Panc1 (cell line): ENCODE measurements at regions not wholly inside any gene's neighbourhood (a gene's known extent, or its start where the extent isn't known, plus 50 kb on each side); places are given as distances from the start of the nearest gene placed in this dataset.
"Not testable (repeated sequence)": the region's sequence is repeated elsewhere in the genome, so short reads cannot be mapped to it uniquely, and the experiment has no call there.

ENCODE experiments used
- ATAC-seq: fragments of 200-7000 bp; cut with Tn5 transposase; 2 replicates; pipeline ENCODE4 v1.9.1; 2020; ENCODE audit warnings: mild to moderate bottlenecking, moderate library complexity
- BruUV-seq: library from RNA; stranded (reverse); fragments of 400-500 nt; replicated peaks from 2 replicates; lab custom pipeline; 2021; lab: Mats Ljungman, UMichigan
- CTCF ChIA-PET: fragments of 300-600 bp; sonication (Branson Sonifier 250); formaldehyde crosslinking; loops from one replicate; lab custom pipeline; 2022; ENCODE audit warnings: antibody characterized with exemption; lab: Charles Lee
- POLR2A ChIA-PET: fragments of 300-600 bp; sonication (Branson Sonifier 250); formaldehyde crosslinking; loops from one replicate; lab custom pipeline; 2022; ENCODE audit warnings: antibody characterized with exemption; lab: Charles Lee
- DNase-seq: peaks from one replicate; pipeline ENCODE4 v3.0.0-alpha.2; 2010; ENCODE audit warnings: low read depth, low spot score
- H3K27ac ChIP-seq: 2 replicates; pipeline ENCODE4 v1.5.1; 2011; ENCODE audit warnings: mild to moderate bottlenecking, low read length, inconsistent platforms
- H3K27me3 ChIP-seq: fragments of 200-500 bp; sonication (Bioruptor generic); 2 replicates; pipeline ENCODE4 v1.6.0; 2014; ENCODE audit warnings: low read length, inconsistent platforms; ENCODE audit not compliant: control insufficient read depth, insufficient read depth
- H3K36me3 ChIP-seq: fragments of 200-500 bp; sonication (Bioruptor generic); 2 replicates; pipeline ENCODE4 v1.5.1; 2014; ENCODE audit warnings: inconsistent platforms, mild to moderate bottlenecking, low read length, moderate library complexity; ENCODE audit not compliant: control insufficient read depth, insufficient read depth
- H3K4me1 ChIP-seq: 2 replicates; pipeline ENCODE4 v1.5.1; 2011; ENCODE audit warnings: inconsistent platforms, mild to moderate bottlenecking, low read length, moderate library complexity; ENCODE audit not compliant: control insufficient read depth, insufficient read depth
- H3K4me3 ChIP-seq, 2 experiments: 2 replicates each; pipeline ENCODE4 v1.5.1; 2011 to 2012; ENCODE audit warnings: low read depth in 2 of 2, low read length in 2 of 2, mild to moderate bottlenecking in 2 of 2, inconsistent platforms in 1 of 2, moderate library complexity in 1 of 2
- H3K9me3 ChIP-seq: fragments of 200-500 bp; sonication (Bioruptor generic); 2 replicates; pipeline ENCODE4 v1.5.1; 2014; ENCODE audit warnings: low read depth, mild to moderate bottlenecking, inconsistent platforms, low read length, moderate library complexity; ENCODE audit not compliant: control insufficient read depth, insufficient read depth
- POLR2AphosphoS5 ChIP-seq: IDR thresholded peaks from 2 replicates; pipeline ENCODE4 v1.6.1; 2012; ENCODE audit warnings: mild to moderate bottlenecking, low read depth, low read length, moderate library complexity
- REST ChIP-seq, 2 experiments: IDR thresholded peaks; 2 replicates each; pipeline ENCODE4 v1.6.1; 2011 to 2012; ENCODE audit warnings: low read depth in 2 of 2, control low read depth in 1 of 2, low read length in 1 of 2, mild to moderate bottlenecking in 1 of 2, moderate library complexity in 1 of 2; ENCODE audit not compliant: insufficient read depth in 1 of 2
- SIN3A ChIP-seq: IDR thresholded peaks from 2 replicates; pipeline ENCODE4 v1.6.1; 2012; ENCODE audit warnings: low read depth, mild to moderate bottlenecking, low read length, moderate library complexity, borderline replicate concordance; ENCODE audit not compliant: insufficient read depth
- TCF7L2 ChIP-seq: IDR thresholded peaks from 2 replicates; pipeline ENCODE4 v1.6.1; 2011; ENCODE audit warnings: mild to moderate bottlenecking, low read depth, low read length, inconsistent platforms
- in situ Hi-C: cut with HindIII; loops from 2 replicates; pipeline ENCODE4 v1.10.0; 2016; ENCODE audit warnings: low sequenced_read_pairs, low pct_unique_long_range_greater_than_20kb
- intact Hi-C: fragments of 100-400 bp; cut with micrococcal nuclease; formaldehyde crosslinking; loops from one replicate; pipeline ENCODE4 v1.10.0; 2022; ENCODE audit not compliant: unreplicated experiment
- TF ChIP-seq, protein P1 (sequence below): fragments of 450-650 bp; IDR thresholded peaks from 2 replicates; pipeline ENCODE4 v1.5.1; 2017; ENCODE audit warnings: mild to moderate bottlenecking

DNA sequence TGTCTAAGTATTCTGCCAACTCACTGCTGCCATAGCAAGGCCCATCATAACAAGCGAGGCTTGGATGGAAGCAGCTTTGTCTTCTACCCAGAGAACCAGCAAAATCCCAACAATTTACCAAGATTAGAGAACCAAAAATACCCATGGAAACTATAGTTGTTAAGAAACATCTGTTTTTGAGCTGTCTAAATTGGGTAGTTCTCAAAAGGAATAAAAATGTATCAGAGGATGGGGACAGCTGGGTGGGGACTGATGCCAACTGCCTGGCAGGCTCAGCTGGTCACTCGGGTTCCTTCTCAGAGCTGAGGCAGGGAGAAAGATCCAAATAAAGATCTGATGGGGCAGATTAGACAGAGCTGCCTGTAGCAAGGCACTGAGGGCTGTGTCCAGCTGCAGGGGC, 85.9 kb upstream of the GRK3 start:
- DNase-seq (no peak), ATAC-seq (no peak)
- POLR2A ChIA-PET, result no interaction called here
- Histone ChIP-seq H3K27me3 (no peaks in the 10 kb centered on the region), H3K36me3 (no peaks in the 10 kb centered on the region), H3K4me3 (no peak overlapping the region), H3K9me3 (no peaks in the 10 kb centered on the region), H3K27ac (no peak overlapping the region), H3K4me1 (no peaks in the 10 kb centered on the region)
- intact Hi-C loops, result no loop called here
- no TSS peak for BruUV-seq
- in situ Hi-C loops, result no loop called here
- CTCF ChIA-PET, result no interaction called here
- TF ChIP-seq POLR2AphosphoS5 (no peak), SIN3A (no peak), TCF7L2 (no peak), REST (IDR thresholded peaks at IDR 0.05; ENCODE audit: insufficient read depth in 1 of 2, low read depth in 2 of 2, low read length in 1 of 2) (no peak)
- TF ChIP-seq, protein P1, sequence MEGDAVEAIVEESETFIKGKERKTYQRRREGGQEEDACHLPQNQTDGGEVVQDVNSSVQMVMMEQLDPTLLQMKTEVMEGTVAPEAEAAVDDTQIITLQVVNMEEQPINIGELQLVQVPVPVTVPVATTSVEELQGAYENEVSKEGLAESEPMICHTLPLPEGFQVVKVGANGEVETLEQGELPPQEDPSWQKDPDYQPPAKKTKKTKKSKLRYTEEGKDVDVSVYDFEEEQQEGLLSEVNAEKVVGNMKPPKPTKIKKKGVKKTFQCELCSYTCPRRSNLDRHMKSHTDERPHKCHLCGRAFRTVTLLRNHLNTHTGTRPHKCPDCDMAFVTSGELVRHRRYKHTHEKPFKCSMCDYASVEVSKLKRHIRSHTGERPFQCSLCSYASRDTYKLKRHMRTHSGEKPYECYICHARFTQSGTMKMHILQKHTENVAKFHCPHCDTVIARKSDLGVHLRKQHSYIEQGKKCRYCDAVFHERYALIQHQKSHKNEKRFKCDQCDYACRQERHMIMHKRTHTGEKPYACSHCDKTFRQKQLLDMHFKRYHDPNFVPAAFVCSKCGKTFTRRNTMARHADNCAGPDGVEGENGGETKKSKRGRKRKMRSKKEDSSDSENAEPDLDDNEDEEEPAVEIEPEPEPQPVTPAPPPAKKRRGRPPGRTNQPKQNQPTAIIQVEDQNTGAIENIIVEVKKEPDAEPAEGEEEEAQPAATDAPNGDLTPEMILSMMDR, result no peak

- H3K36me3 ChIP-seq, H3K27me3 ChIP-seq, CTCF ChIA-PET, BruUV-seq, ATAC-seq, DNase-seq, POLR2A ChIA-PET, H3K9me3 ChIP-seq, in situ Hi-C loops, H3K4me1 ChIP-seq, intact Hi-C loops, H3K27ac ChIP-seq, H3K4me3 ChIP-seq: not testable (repeated sequence)
Measured at GRCh38 chr22:25480868-25481267, 83.6 kb upstream of the GRK3 start.

GRCh38 chr22:25482091-25482760, 82.2 kb upstream of the GRK3 start:
- Histone ChIP-seq H3K27ac (no peak overlapping the region), H3K4me1 (no peaks in the 10 kb centered on the region), H3K27me3 (no peaks in the 10 kb centered on the region), H3K4me3 (no peak overlapping the region), H3K9me3 (no peaks in the 10 kb centered on the region), H3K36me3 (no peaks in the 10 kb centered on the region)
- BruUV-seq, result no TSS peak
- TF ChIP-seq REST (IDR thresholded peaks at IDR 0.05; ENCODE audit: insufficient read depth in 1 of 2, low read depth in 2 of 2, low read length in 1 of 2), result no peak
- no peak for TF ChIP-seq SIN3A
- TF ChIP-seq POLR2AphosphoS5, result no peak
- TF ChIP-seq, protein P1, result no peak
- no peak for TF ChIP-seq TCF7L2
- DNase-seq, result no peak
- intact Hi-C loops, result no loop called here
- in situ Hi-C loops, result no loop called here
- ChIA-PET CTCF (no interaction called here), POLR2A (no interaction called here)
- no peak for ATAC-seq
